ENCODE measurements at regions not wholly inside any gene's neighbourhood (a gene's known extent, or its start where the extent isn't known, plus 50 kb on each side); places are given as distances from the start of the nearest gene placed in this dataset.

- POLR2A ChIA-PET = no interaction called here
- no peak overlapping the region for H3K9ac ChIP-seq (replicated peaks; ENCODE audit: extremely low read depth, insufficient read depth, low read length)
- CTCF ChIA-PET = no interaction called here
- H3K79me2 ChIP-seq (ENCODE audit: control insufficient read depth, insufficient read depth, low read length) = no peaks in the 10 kb centered on the region
- no peaks in the 10 kb centered on the region for H3K27me3 ChIP-seq (ENCODE audit: control insufficient read depth in 2 of 2, insufficient read depth in 2 of 2, low read length in 2 of 2)
- no peak overlapping the region for H2AFZ ChIP-seq (ENCODE audit: low read depth, low read length)
- TF ChIP-seq EZH2 (IDR thresholded peaks at IDR 0.05; ENCODE audit: borderline replicate concordance, low read depth, low read length, severe bottlenecking) (no peak), JUN (IDR thresholded peaks at IDR 0.05; ENCODE audit: borderline replicate concordance, insufficient read depth, insufficient read length, low read depth) (no peak), MYC (IDR thresholded peaks at IDR 0.05; ENCODE audit: low read depth, low read length) (no peak), FOS (IDR thresholded peaks at IDR 0.05; ENCODE audit: borderline replicate concordance, insufficient read depth, low read length) (no peak), POLR2A (IDR thresholded peaks at IDR 0.05; ENCODE audit: low read depth, low read length) (no peak), POLR2AphosphoS5 (IDR thresholded peaks at IDR 0.05; ENCODE audit: insufficient read depth, low read depth, low read length) (no peak), MAX (IDR thresholded peaks at IDR 0.05; ENCODE audit: insufficient read depth, insufficient read length) (no peak)
- TF ChIP-seq, protein P1, sequence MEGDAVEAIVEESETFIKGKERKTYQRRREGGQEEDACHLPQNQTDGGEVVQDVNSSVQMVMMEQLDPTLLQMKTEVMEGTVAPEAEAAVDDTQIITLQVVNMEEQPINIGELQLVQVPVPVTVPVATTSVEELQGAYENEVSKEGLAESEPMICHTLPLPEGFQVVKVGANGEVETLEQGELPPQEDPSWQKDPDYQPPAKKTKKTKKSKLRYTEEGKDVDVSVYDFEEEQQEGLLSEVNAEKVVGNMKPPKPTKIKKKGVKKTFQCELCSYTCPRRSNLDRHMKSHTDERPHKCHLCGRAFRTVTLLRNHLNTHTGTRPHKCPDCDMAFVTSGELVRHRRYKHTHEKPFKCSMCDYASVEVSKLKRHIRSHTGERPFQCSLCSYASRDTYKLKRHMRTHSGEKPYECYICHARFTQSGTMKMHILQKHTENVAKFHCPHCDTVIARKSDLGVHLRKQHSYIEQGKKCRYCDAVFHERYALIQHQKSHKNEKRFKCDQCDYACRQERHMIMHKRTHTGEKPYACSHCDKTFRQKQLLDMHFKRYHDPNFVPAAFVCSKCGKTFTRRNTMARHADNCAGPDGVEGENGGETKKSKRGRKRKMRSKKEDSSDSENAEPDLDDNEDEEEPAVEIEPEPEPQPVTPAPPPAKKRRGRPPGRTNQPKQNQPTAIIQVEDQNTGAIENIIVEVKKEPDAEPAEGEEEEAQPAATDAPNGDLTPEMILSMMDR (IDR thresholded peaks at IDR 0.05; ENCODE audit: extremely low read depth in 1 of 2, insufficient read depth in 1 of 2, low read depth in 1 of 2, low read length in 2 of 2) = no peak
- H3K9me1 ChIP-seq (replicated peaks; ENCODE audit: control insufficient read depth, extremely low read depth, insufficient read depth, low read length) = no peaks in the 10 kb centered on the region
- H3K9me3 ChIP-seq (replicated peaks; ENCODE audit: control insufficient read depth, insufficient read depth, low read length) = no peaks in the 10 kb centered on the region
- no TSS peak for BruUV-seq (replicated peaks)
- H3K27ac ChIP-seq (ENCODE audit: insufficient read depth, low read depth, low read length) = no peak overlapping the region
- FAIRE-seq = no peak
- H3K4me2 ChIP-seq (ENCODE audit: insufficient read depth, low read length) = no peak overlapping the region
- H3K4me3 ChIP-seq (replicated peaks in 1 of 3; ENCODE audit: insufficient read depth in 1 of 3, low read depth in 1 of 3, low read length in 3 of 3) = no peak overlapping the region
- no peaks in the 10 kb centered on the region for H3K36me3 ChIP-seq (ENCODE audit: control insufficient read depth in 2 of 2, extremely low read depth in 1 of 2, insufficient read depth in 2 of 2, low read length in 2 of 2)
- peaks cover 2% of the 10 kb centered on the region for H3K4me1 ChIP-seq (ENCODE audit: control insufficient read depth, extremely low read depth, insufficient read depth, low read length)
- intact Hi-C loops (cut with micrococcal nuclease) (loop anchor here (10.0 kb wide), 1 partner anchor 1646 kb away; the partner anchor contains the start of gene OR2V1), dilution Hi-C loops (cut with MboI; ENCODE audit: extremely low pct_ligation_motif_present, low sequenced_read_pairs) (no loop called here)
- H4K20me1 ChIP-seq (replicated peaks; ENCODE audit: control insufficient read depth, extremely low read depth, insufficient read depth, low read length) = no peaks in the 10 kb centered on the region
- DNase-seq (ENCODE audit: low read depth, low spot score) = no peak
Measured at GRCh38 chr5:179488491-179488890, 61.9 kb upstream of the RUFY1 start.

All from endothelial cell of umbilical vein (primary cell).